A673 (cell line): ENCODE measurements at regions not wholly inside any gene's neighbourhood (a gene's known extent, or its start where the extent isn't known, plus 50 kb on each side); places are given as distances from the start of the nearest gene placed in this dataset.

Experiments used
- BruUV-seq: library from RNA; stranded (reverse); fragments of 400-500 nt; replicated peaks from 2 replicates; lab custom pipeline; 2021; lab: Mats Ljungman, UMichigan
- CTCF ChIA-PET: fragments of 300-600 bp; sonication (Branson Sonifier 250); formaldehyde crosslinking; loops from one replicate; lab custom pipeline; 2022; ENCODE audit warnings: antibody characterized with exemption; lab: Charles Lee
- POLR2A ChIA-PET: fragments of 300-600 bp; sonication (Branson Sonifier 250); formaldehyde crosslinking; loops from one replicate; lab custom pipeline; 2022; ENCODE audit warnings: antibody characterized with exemption; ENCODE audit not compliant: low non-redundant PET; lab: Charles Lee
- DNase-seq: peaks from one replicate; pipeline ENCODE4 v3.0.0-alpha.2; 2015; ENCODE audit warnings: low spot score
- H3K27ac ChIP-seq: fragments of 200-600 bp; sonication (generic); 2 replicates; pipeline ENCODE4 v1.5.1; 2016; ENCODE audit warnings: mixed run types, low read depth, mild to moderate bottlenecking, mixed read lengths, antibody characterized with exemption, low read length; ENCODE audit not compliant: poor library complexity, severe bottlenecking
- H3K27me3 ChIP-seq: fragments of 200-600 bp; sonication (generic); replicated peaks from 2 replicates; pipeline ENCODE4 v1.6.1; 2017; ENCODE audit warnings: mixed run types, low read depth, mild to moderate bottlenecking, mixed read lengths, antibody characterized with exemption, low read length; ENCODE audit not compliant: insufficient read depth, poor library complexity
- H3K36me3 ChIP-seq: fragments of 200-600 bp; sonication (generic); 2 replicates; pipeline ENCODE4 v1.6.1; 2016; ENCODE audit warnings: mixed run types, mild to moderate bottlenecking, mixed read lengths, antibody characterized with exemption, low read length; ENCODE audit not compliant: insufficient read depth, poor library complexity, severe bottlenecking
- H3K4me1 ChIP-seq: fragments of 200-600 bp; sonication (generic); 2 replicates; pipeline ENCODE4 v1.6.1; 2017; ENCODE audit warnings: mixed run types, mild to moderate bottlenecking, mixed read lengths, antibody characterized with exemption, low read length; ENCODE audit not compliant: insufficient read depth, poor library complexity, severe bottlenecking
- H3K4me3 ChIP-seq: fragments of 200-600 bp; sonication (generic); 2 replicates; pipeline ENCODE4 v1.5.1; 2016; ENCODE audit warnings: low read depth, mixed run types, mild to moderate bottlenecking, mixed read lengths, low read length; ENCODE audit not compliant: poor library complexity, severe bottlenecking
- H3K9me3 ChIP-seq: fragments of 200-600 bp; sonication (generic); 2 replicates; pipeline ENCODE4 v1.6.1; 2016; ENCODE audit warnings: mixed run types, low read depth, mild to moderate bottlenecking, mixed read lengths, antibody characterized with exemption, low read length; ENCODE audit not compliant: poor library complexity, severe bottlenecking
- EZH2 ChIP-seq: fragments of 200-600 bp; sonication (generic); IDR thresholded peaks from 2 replicates; pipeline ENCODE4 v1.6.1; 2017; ENCODE audit warnings: borderline replicate concordance, low read depth, mild to moderate bottlenecking, mixed read lengths, antibody characterized with exemption, low read length; ENCODE audit not compliant: poor library complexity, severe bottlenecking
- intact Hi-C: fragments of 100-400 bp; cut with micrococcal nuclease; formaldehyde crosslinking; loops from one replicate; pipeline ENCODE4 v1.10.0; 2022; ENCODE audit not compliant: unreplicated experiment
- TF ChIP-seq, protein P1 (sequence below): fragments of 300-800, 200-600 bp; sonication (generic); conservative IDR thresholded peaks from 2 replicates; pipeline ENCODE4 v1.5.1; 2017; ENCODE audit warnings: low read depth, mild to moderate bottlenecking, antibody characterized with exemption, low read length, moderate library complexity, mixed read lengths

DNA sequence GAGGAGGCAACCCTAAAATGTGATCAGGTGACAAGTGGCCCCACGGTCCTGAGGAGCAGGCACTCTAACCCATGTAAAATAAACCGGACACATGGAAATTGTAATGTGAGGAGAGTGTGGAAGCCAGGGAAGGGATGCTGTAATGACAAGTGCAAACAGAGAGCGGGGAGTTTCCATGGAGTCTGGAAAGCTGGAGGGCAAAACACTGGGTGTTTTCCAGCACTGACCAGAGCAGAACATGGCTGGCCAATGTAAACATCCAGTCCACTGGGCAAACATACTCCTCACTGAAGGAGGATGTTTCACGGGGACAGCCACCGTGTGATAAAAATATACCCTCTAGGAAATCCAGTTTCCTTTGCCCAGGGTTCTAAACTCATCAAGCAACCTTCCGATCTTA is 219.0 kb upstream of the JARID2 start:
- Histone ChIP-seq H3K27ac (no peak overlapping the region), H3K27me3 (no peaks in the 10 kb centered on the region), H3K4me3 (no peak overlapping the region), H3K4me1 (peaks cover 5% of the 10 kb centered on the region), H3K9me3 (no peaks in the 10 kb centered on the region), H3K36me3 (no peaks in the 10 kb centered on the region)
- no peak for DNase-seq
- BruUV-seq: no TSS peak
- intact Hi-C loops: no loop called here
- POLR2A ChIA-PET: no interaction called here
- CTCF ChIA-PET: no interaction called here
- TF ChIP-seq EZH2: no peak
- TF ChIP-seq, protein P1, sequence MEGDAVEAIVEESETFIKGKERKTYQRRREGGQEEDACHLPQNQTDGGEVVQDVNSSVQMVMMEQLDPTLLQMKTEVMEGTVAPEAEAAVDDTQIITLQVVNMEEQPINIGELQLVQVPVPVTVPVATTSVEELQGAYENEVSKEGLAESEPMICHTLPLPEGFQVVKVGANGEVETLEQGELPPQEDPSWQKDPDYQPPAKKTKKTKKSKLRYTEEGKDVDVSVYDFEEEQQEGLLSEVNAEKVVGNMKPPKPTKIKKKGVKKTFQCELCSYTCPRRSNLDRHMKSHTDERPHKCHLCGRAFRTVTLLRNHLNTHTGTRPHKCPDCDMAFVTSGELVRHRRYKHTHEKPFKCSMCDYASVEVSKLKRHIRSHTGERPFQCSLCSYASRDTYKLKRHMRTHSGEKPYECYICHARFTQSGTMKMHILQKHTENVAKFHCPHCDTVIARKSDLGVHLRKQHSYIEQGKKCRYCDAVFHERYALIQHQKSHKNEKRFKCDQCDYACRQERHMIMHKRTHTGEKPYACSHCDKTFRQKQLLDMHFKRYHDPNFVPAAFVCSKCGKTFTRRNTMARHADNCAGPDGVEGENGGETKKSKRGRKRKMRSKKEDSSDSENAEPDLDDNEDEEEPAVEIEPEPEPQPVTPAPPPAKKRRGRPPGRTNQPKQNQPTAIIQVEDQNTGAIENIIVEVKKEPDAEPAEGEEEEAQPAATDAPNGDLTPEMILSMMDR: no peak

DNA sequence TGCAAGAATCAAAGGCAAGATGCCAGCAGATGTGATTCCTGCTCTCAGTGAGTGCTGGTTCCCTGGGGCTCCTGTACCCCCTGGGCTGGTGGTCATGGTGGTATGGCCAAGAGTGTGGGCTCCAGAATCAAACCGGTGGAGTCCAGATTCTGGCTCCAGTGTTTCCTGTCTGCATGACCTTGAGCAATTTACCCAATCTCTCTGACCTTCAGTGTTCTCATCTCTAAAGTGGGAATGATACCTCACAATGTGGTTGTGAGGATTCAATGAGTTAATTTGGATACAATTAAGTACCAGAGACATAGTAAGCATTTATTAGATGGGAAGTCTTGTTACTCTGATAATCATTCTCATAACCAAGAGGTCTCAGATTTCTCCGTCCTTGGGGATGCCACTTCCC is 218.4 kb upstream of the JARID2 start:
- no TSS peak for BruUV-seq
- no peak overlapping the region for H3K27ac ChIP-seq
- CTCF ChIA-PET: no interaction called here
- H3K9me3 ChIP-seq: no peaks in the 10 kb centered on the region
- POLR2A ChIA-PET: no interaction called here
- H3K4me3 ChIP-seq: no peak overlapping the region
- H3K4me1 ChIP-seq: no peaks in the 10 kb centered on the region
- no peaks in the 10 kb centered on the region for H3K36me3 ChIP-seq
- H3K27me3 ChIP-seq: no peaks in the 10 kb centered on the region
- TF ChIP-seq, protein P1: no peak
- no peak for TF ChIP-seq EZH2
- no peak for DNase-seq
- intact Hi-C loops: no loop called here

DNA sequence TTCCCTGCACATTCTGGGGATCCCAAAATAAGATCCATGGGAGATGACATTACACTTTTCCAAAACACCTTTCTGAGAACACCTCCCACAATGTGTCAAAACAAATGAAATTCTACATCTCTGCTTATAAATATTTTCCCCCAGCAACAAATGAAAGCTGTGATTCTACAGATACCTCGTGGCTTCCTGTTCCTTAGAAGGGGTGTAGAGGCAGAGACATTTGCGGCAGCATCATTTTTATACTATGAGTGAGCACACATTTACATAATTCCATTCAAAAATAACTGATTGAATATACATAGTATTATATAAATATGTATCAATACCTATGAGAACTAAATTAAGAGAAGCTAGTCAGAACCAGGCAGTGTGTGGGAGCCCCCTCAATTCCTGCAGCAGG is 213.9 kb upstream of the JARID2 start:
- H3K4me1 ChIP-seq: peaks cover 6% of the 10 kb centered on the region
- no peak for DNase-seq
- no peaks in the 10 kb centered on the region for H3K36me3 ChIP-seq
- CTCF ChIA-PET: no interaction called here
- no peak overlapping the region for H3K27ac ChIP-seq
- H3K27me3 ChIP-seq: no peaks in the 10 kb centered on the region
- no TSS peak for BruUV-seq
- no peak overlapping the region for H3K4me3 ChIP-seq
- H3K9me3 ChIP-seq: no peaks in the 10 kb centered on the region
- POLR2A ChIA-PET: no interaction called here
- intact Hi-C loops: no loop called here
- TF ChIP-seq, protein P1: no peak
